Fibroblast of mammary gland (primary cell): ENCODE measurements at regions not wholly inside any gene's neighbourhood (a gene's known extent, or its start where the extent isn't known, plus 50 kb on each side); places are given as distances from the start of the nearest gene placed in this dataset.

Experiments
- DNase-seq: peaks from one replicate; pipeline ENCODE4 v3.0.0-alpha.2; 2010; ENCODE audit warnings: low read depth
- H3K4me3 ChIP-seq: 2 replicates; pipeline ENCODE4 v1.5.1; 2011; ENCODE audit warnings: low read depth, mild to moderate bottlenecking, low read length, moderate library complexity; ENCODE audit not compliant: control insufficient read depth
- TF ChIP-seq, protein P1 (sequence below): conservative IDR thresholded peaks from 2 replicates; pipeline ENCODE4 v1.5.1; 2011; ENCODE audit warnings: low read depth, low read length, inconsistent platforms; ENCODE audit not compliant: control insufficient read depth, insufficient read depth

- DNase-seq = no peak
- TF ChIP-seq, protein P1, sequence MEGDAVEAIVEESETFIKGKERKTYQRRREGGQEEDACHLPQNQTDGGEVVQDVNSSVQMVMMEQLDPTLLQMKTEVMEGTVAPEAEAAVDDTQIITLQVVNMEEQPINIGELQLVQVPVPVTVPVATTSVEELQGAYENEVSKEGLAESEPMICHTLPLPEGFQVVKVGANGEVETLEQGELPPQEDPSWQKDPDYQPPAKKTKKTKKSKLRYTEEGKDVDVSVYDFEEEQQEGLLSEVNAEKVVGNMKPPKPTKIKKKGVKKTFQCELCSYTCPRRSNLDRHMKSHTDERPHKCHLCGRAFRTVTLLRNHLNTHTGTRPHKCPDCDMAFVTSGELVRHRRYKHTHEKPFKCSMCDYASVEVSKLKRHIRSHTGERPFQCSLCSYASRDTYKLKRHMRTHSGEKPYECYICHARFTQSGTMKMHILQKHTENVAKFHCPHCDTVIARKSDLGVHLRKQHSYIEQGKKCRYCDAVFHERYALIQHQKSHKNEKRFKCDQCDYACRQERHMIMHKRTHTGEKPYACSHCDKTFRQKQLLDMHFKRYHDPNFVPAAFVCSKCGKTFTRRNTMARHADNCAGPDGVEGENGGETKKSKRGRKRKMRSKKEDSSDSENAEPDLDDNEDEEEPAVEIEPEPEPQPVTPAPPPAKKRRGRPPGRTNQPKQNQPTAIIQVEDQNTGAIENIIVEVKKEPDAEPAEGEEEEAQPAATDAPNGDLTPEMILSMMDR = no peak
- H3K4me3 ChIP-seq = no peak overlapping the region
Observed at GRCh38 chr10:130847170-130847569, 464.4 kb downstream of the TCERG1L start.

DNA sequence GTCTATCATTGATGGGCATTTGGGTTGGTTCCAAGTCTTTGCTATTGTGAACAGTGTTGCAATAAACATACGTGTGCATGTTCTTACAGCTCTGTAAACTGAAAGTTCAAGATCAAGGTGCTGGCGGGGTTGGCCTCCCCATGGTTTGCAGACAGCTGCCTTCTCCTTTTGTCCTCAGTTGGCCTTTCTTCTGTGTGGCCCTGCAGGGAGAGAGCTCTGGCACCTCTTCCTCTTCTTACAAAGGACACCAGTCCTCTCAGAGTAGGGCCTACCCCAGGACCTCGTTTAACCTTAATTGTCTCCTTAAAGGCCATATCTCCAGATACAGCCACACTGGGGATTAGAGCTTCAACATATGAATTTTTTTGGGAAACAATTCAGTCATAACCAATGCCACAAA is 462.7 kb downstream of the TCERG1L start:
- DNase-seq = no peak
- TF ChIP-seq, protein P1 = no peak
- no peak overlapping the region for H3K4me3 ChIP-seq

- no peak for DNase-seq
- TF ChIP-seq, protein P1 = no peak
- no peak overlapping the region for H3K4me3 ChIP-seq
Observed at GRCh38 chr10:130854151-130854550, 457.4 kb downstream of the TCERG1L start.

DNA sequence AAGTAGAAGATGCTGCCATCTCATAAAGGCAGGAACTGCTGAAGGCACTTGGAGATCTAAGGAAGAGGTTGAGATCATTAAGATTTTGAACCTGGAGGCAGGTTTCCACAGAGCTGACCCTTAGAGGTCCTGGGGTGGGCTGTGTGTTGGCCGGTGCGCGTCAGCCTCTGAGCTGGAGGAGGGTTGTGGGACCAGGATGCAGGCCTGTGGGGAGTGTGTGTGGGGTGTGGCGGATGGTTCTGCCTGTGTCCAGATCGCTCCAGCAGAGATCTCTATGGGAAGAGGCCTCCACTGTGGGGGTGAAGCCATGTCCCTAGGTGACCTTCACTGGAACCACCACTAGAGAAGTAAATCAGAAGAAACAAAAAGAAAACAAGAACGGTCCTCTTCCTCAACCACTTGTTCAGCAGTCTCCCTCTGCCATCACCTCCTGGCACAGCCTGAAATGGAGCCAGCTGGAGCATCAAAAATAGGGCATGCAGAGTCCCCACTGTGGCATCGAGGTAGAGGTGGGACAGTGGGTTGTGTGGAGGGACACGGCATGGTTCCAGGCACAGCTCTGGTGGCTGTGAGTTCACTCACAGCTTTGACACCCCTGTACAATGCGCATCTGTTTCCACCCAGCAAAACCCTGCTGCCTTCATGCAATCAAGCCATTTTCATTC is 453.8 kb downstream of the TCERG1L start:
- TF ChIP-seq, protein P1 = no peak
- no peak for DNase-seq
- no peak overlapping the region for H3K4me3 ChIP-seq

- H3K4me3 ChIP-seq = no peak overlapping the region
- TF ChIP-seq, protein P1 = no peak
- no peak for DNase-seq
Observed at GRCh38 chr10:130858626-130859025, 452.9 kb downstream of the TCERG1L start.

GRCh38 chr10:130859427-130859826 is 452.1 kb downstream of the TCERG1L start:
- H3K4me3 ChIP-seq = no peak overlapping the region
- TF ChIP-seq, protein P1 = no peak
- no peak for DNase-seq

GRCh38 chr10:130862122-130862521 is 449.4 kb downstream of the TCERG1L start:
- H3K4me3 ChIP-seq = no peak overlapping the region
- no peak for DNase-seq
- TF ChIP-seq, protein P1 = no peak
